ENCODE measurements at regions not wholly inside any gene's neighbourhood (a gene's known extent, or its start where the extent isn't known, plus 50 kb on each side); places are given as distances from the start of the nearest gene placed in this dataset.

DNA sequence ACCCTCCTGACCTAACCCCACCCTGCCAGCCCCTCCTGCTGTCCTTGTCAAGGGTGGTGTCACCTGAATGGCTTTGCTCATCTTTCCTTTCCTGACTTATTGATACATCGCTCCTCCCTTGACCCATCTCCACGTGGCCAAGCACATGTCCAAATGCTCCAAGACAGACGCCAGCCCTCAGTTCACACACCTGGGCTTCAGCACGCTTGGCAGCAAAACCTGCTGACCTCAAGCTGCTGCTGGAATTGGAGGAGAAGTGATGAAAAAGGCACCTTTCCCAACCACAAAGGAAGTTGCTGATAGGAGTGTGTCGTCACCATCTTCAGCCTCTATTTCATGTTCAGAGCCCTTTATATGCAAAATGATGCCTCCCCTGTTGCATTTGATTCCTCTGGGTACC, 141.3 kb downstream of the TLE3 start:
- no peak for DNase-seq
- Histone ChIP-seq H3K27me3 (ENCODE audit: control insufficient read depth, insufficient read depth, low read length) (peaks cover 19% of the 10 kb centered on the region), H3K27ac (ENCODE audit: low read length) (no peak overlapping the region), H3K4me3 (ENCODE audit: low read length) (no peak overlapping the region), H3K36me3 (ENCODE audit: control insufficient read depth, insufficient read depth, low read length) (no peaks in the 10 kb centered on the region), H3K9me3 (replicated peaks; ENCODE audit: control insufficient read depth, low read depth, low read length) (no peaks in the 10 kb centered on the region), H3K4me1 (ENCODE audit: control insufficient read depth, insufficient read depth, low read length) (no peaks in the 10 kb centered on the region)
- no CpG with 5 or more reads among the region's 5 CpGs for WGBS (ENCODE audit: insufficient coverage)

DNA sequence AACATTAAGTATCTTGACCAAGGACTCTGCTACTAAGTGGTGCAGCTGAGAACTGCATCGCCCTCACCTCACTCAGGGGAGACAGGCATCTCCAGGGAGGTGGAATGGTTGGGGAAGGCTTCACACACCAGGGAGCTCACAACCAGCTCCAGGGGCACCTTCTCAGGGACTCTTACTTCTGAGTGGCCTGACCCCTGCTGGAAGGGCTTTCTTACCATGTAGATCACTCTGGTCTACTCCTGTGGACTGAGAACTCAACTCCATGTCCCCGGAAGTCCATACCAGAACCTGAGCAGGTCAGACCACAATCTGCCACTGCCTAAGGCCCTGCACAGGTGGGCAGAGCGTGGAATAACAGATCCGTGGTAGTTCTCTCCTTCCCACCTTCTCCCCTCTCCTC, 140.5 kb downstream of the TLE3 start:
- no peaks in the 10 kb centered on the region for H3K9me3 ChIP-seq (replicated peaks; ENCODE audit: control insufficient read depth, low read depth, low read length)
- H3K27me3 ChIP-seq (ENCODE audit: control insufficient read depth, insufficient read depth, low read length): peaks cover 19% of the 10 kb centered on the region
- no peaks in the 10 kb centered on the region for H3K4me1 ChIP-seq (ENCODE audit: control insufficient read depth, insufficient read depth, low read length)
- no peak for DNase-seq
- H3K4me3 ChIP-seq (ENCODE audit: low read length): no peak overlapping the region
- WGBS (ENCODE audit: insufficient coverage): 68% methylated on average over 3 of the region's 4 CpGs
- no peaks in the 10 kb centered on the region for H3K36me3 ChIP-seq (ENCODE audit: control insufficient read depth, insufficient read depth, low read length)
- no peak overlapping the region for H3K27ac ChIP-seq (ENCODE audit: low read length)

DNA sequence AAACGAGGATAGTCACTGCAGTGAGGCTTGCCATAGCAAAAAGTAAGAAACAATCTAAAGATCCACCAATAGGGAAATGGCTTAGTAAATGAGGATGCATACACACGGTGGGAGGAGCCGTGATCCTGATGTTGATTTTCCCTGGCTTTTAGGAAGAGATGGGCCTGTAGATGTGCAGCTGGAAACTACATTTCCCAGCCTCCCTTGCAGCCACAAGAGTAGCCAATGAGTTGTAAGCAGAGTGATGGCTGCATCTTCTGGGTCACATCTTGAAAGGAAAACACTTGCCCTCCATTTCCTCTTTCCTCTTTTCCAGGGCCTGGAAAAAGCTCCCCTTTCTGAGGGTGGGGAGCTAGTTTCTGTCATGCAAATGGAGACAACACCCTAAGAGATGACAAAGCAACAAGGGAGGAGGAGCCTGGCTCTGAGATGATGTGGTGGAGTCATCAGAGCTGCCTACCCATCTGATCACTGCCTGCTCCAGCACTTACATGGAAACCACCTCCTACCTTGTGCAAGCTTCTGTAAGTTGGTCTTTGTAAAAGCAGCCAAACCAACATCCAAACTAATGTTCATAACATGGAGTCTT, 139.1 kb downstream of the TLE3 start:
- DNase-seq: no peak

DNA sequence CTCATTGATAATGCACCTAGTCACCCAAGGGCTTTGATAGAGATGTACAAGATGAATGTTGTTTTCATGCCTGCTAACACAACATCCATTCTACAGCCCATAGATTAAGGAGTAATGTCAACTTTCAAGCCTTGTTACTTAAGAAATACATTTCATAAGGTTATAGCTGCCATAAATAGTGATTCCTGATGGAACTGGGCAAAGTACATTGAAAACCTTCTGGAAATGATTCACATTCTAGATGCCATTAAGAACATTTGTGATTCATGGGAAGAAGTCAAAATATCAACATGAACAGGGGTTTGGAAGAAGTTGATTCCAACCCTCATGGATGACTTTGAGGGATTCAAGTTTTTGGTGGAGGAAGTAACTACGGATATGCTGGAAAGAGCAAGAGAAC, 135.2 kb downstream of the TLE3 start:
- Histone ChIP-seq H3K27ac (ENCODE audit: low read length) (no peak overlapping the region), H3K9me3 (replicated peaks; ENCODE audit: control insufficient read depth, low read depth, low read length) (no peaks in the 10 kb centered on the region), H3K4me1 (ENCODE audit: control insufficient read depth, insufficient read depth, low read length) (no peaks in the 10 kb centered on the region), H3K27me3 (ENCODE audit: control insufficient read depth, insufficient read depth, low read length) (peaks cover 4% of the 10 kb centered on the region), H3K4me3 (ENCODE audit: low read length) (no peak overlapping the region), H3K36me3 (ENCODE audit: control insufficient read depth, insufficient read depth, low read length) (no peaks in the 10 kb centered on the region)
- WGBS (ENCODE audit: insufficient coverage): no CpG with 5 or more reads among the region's 1 CpG
- DNase-seq: no peak

More for the DNA sequence above, 139.1 kb downstream of the TLE3 start:
- WGBS (ENCODE audit: insufficient coverage): 42% methylated on average over 2 of the region's 3 CpGs
- H3K4me3 ChIP-seq (ENCODE audit: low read length): no peak overlapping the region
- H3K27ac ChIP-seq (ENCODE audit: low read length): no peak overlapping the region
- no peaks in the 10 kb centered on the region for H3K36me3 ChIP-seq (ENCODE audit: control insufficient read depth, insufficient read depth, low read length)
- H3K9me3 ChIP-seq (replicated peaks; ENCODE audit: control insufficient read depth, low read depth, low read length): no peaks in the 10 kb centered on the region
- peaks cover 19% of the 10 kb centered on the region for H3K27me3 ChIP-seq (ENCODE audit: control insufficient read depth, insufficient read depth, low read length)
- no peaks in the 10 kb centered on the region for H3K4me1 ChIP-seq (ENCODE audit: control insufficient read depth, insufficient read depth, low read length)

DNA sequence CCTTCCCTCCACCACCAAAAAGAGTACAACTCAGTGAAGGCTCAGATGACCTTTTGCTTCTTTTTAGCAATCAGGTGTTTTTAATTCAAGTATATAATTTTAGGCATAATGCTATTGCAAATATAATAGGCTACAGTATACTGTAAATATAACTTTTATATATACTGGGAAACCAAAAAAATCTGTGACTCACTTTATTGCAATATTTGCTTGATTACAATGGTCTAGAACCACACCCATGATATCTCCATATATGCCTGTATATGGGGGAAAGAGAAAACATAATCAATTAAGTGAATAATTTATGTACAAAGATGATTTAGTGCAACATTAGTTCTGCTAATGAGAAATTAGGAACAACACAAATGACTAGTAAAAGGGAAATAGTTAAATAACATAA, 134.3 kb downstream of the TLE3 start:
- H3K4me3 ChIP-seq (ENCODE audit: low read length): no peak overlapping the region
- H3K9me3 ChIP-seq (replicated peaks; ENCODE audit: control insufficient read depth, low read depth, low read length): no peaks in the 10 kb centered on the region
- no peak overlapping the region for H3K27ac ChIP-seq (ENCODE audit: low read length)
- H3K36me3 ChIP-seq (ENCODE audit: control insufficient read depth, insufficient read depth, low read length): no peaks in the 10 kb centered on the region
- peaks cover 6% of the 10 kb centered on the region for H3K27me3 ChIP-seq (ENCODE audit: control insufficient read depth, insufficient read depth, low read length)
- no peaks in the 10 kb centered on the region for H3K4me1 ChIP-seq (ENCODE audit: control insufficient read depth, insufficient read depth, low read length)
- no peak for DNase-seq

DNA sequence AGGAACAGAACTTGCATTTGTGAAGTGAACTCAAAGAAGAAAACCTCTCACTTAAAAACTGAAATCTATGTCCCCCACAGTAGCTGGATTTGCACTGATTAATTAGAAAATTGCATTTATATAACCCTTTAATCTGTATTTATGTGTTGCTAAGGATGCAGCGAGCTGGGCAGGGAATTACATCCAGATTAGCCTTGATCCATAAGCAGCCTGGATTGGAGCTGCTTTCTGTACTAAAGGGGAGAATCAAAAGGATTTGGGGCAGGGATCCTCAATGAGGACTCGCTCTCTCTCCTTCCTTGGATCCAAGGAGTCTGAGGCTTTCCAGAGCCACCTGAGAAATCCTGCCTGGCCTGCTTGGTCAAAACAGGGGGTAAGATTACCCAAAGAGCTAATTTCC, 125.9 kb downstream of the TLE3 start:
- H3K36me3 ChIP-seq (ENCODE audit: control insufficient read depth, insufficient read depth, low read length): no peaks in the 10 kb centered on the region
- no peaks in the 10 kb centered on the region for H3K9me3 ChIP-seq (replicated peaks; ENCODE audit: control insufficient read depth, low read depth, low read length)
- H3K27me3 ChIP-seq (ENCODE audit: control insufficient read depth, insufficient read depth, low read length): peaks cover 31% of the 10 kb centered on the region
- no peak overlapping the region for H3K27ac ChIP-seq (ENCODE audit: low read length)
- no peak for DNase-seq
- H3K4me1 ChIP-seq (ENCODE audit: control insufficient read depth, insufficient read depth, low read length): no peaks in the 10 kb centered on the region
- WGBS (ENCODE audit: insufficient coverage): 56% methylated on average over 1 of the region's 2 CpGs
- H3K4me3 ChIP-seq (ENCODE audit: low read length): no peak overlapping the region

DNA sequence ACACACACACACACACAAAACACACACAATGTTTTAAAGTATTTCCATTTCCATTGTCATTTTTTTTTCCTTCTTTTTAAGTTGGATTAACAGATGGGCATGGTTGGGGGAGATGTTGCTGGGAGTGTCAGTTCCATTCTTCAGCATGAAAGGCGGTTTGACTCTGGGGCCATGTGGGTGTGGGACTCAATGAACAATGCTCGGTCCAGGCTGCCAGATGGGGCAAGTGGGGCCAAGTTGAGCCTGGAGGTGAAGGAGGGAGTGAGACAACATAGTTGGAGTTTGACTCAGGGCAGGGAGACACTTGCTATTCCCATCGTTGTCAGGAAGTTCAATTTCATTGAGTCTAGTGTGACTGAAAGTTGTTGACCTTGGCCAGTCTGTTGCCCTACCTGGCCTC, 125.3 kb downstream of the TLE3 start:
- Histone ChIP-seq H3K9me3 (replicated peaks; ENCODE audit: control insufficient read depth, low read depth, low read length) (no peaks in the 10 kb centered on the region), H3K27ac (ENCODE audit: low read length) (no peak overlapping the region), H3K27me3 (ENCODE audit: control insufficient read depth, insufficient read depth, low read length) (peaks cover 31% of the 10 kb centered on the region), H3K36me3 (ENCODE audit: control insufficient read depth, insufficient read depth, low read length) (no peaks in the 10 kb centered on the region), H3K4me1 (ENCODE audit: control insufficient read depth, insufficient read depth, low read length) (no peaks in the 10 kb centered on the region), H3K4me3 (ENCODE audit: low read length) (no peak overlapping the region)
- no peak for DNase-seq
- WGBS (ENCODE audit: insufficient coverage): 82% methylated on average over 2 of the region's 3 CpGs

DNA sequence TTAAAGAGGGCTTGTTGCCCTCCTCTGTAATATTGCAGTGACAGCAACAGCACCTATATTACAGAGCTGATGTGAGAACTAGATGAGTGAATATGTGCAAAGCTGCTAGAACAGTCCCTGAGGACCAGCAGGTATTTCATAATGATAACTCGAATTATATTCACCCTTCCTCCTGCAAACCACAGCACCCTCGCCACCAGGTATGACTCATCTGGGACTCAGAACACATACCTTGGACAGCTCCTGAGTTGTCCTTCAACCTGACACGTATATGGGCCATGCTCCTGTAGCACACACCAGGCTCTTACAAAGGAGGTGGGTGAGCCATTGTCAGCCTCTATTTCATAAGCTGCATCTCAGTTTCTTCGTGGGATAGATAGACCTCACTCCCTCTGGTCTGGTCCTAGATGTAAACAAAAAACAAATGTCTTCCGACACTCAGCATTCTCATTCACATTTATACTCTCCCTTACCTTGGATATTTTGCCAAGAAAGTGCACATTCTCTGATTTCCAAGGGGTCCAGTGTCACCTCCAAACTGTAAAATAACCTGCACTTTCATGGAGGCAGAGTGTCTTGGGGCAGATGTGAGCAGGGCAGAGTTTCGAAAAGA, 124.5 kb downstream of the TLE3 start:
- WGBS (ENCODE audit: insufficient coverage): 37% methylated on average over 5 of the region's 6 CpGs
- DNase-seq: peak; percentile 23
- H3K4me1 ChIP-seq (ENCODE audit: control insufficient read depth, insufficient read depth, low read length): no peaks in the 10 kb centered on the region
- no peak overlapping the region for H3K4me3 ChIP-seq (ENCODE audit: low read length)
- no peak overlapping the region for H3K27ac ChIP-seq (ENCODE audit: low read length)
- no peaks in the 10 kb centered on the region for H3K36me3 ChIP-seq (ENCODE audit: control insufficient read depth, insufficient read depth, low read length)
- H3K27me3 ChIP-seq (ENCODE audit: control insufficient read depth, insufficient read depth, low read length): peaks cover 30% of the 10 kb centered on the region
- no peaks in the 10 kb centered on the region for H3K9me3 ChIP-seq (replicated peaks; ENCODE audit: control insufficient read depth, low read depth, low read length)

DNA sequence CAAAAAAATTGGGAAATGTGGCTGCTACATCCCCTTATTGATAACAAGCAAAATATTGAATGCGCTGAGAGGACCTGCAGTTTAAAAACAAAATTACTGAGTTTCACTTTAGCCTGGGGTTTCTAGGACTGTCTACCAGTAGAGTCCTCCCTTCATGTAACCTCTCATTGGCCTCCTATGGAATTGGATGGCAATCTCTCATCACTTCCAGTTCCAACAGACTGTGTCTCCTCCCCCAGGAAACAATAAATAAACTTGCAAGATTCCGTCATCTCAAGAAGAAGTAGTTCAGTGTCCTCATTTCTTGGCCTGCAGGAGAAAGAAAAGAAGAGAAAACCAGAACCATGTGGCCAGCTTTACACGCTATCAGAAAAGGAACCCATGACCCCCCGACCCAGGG, 123.8 kb downstream of the TLE3 start:
- Histone ChIP-seq H3K4me3 (ENCODE audit: low read length) (no peak overlapping the region), H3K9me3 (replicated peaks; ENCODE audit: control insufficient read depth, low read depth, low read length) (no peaks in the 10 kb centered on the region), H3K36me3 (ENCODE audit: control insufficient read depth, insufficient read depth, low read length) (no peaks in the 10 kb centered on the region), H3K27me3 (ENCODE audit: control insufficient read depth, insufficient read depth, low read length) (peaks cover 27% of the 10 kb centered on the region), H3K4me1 (ENCODE audit: control insufficient read depth, insufficient read depth, low read length) (no peaks in the 10 kb centered on the region), H3K27ac (ENCODE audit: low read length) (no peak overlapping the region)
- no peak for DNase-seq
- 17% methylated on average over 2 of the region's 4 CpGs for WGBS (ENCODE audit: insufficient coverage)

DNA sequence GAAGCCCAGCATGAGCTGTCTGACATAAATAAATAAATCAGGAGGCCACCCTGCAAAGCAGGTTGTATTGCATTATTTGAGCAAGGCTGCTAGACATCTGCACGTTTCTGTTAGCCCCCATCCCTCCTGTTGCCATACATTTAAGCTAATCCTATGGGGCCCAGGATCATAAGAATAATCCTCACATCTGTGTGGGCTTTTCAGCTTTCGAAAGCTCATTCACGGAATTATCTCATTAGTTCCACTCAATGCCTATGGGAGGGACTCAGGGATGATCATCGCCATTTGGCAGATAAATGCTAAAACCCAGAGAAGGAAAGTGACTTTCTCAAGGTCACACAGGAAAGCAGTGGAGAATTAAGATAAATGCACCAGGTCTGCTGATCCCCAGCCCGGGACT, 123.4 kb downstream of the TLE3 start:
- 36% methylated on average over 3 of the region's 5 CpGs for WGBS (ENCODE audit: insufficient coverage)
- Histone ChIP-seq H3K27ac (ENCODE audit: low read length) (no peak overlapping the region), H3K4me3 (ENCODE audit: low read length) (no peak overlapping the region), H3K4me1 (ENCODE audit: control insufficient read depth, insufficient read depth, low read length) (no peaks in the 10 kb centered on the region), H3K27me3 (ENCODE audit: control insufficient read depth, insufficient read depth, low read length) (peaks cover 27% of the 10 kb centered on the region), H3K9me3 (replicated peaks; ENCODE audit: control insufficient read depth, low read depth, low read length) (no peaks in the 10 kb centered on the region), H3K36me3 (ENCODE audit: control insufficient read depth, insufficient read depth, low read length) (no peaks in the 10 kb centered on the region)
- DNase-seq: no peak
